Fibroblast of upper back skin (primary cell): ENCODE measurements at regions not wholly inside any gene's neighbourhood (a gene's known extent, or its start where the extent isn't known, plus 50 kb on each side); places are given as distances from the start of the nearest gene placed in this dataset.

Experiments used
- DNase-seq: peaks from one replicate; pipeline ENCODE4 v3.0.0-alpha.2; 2013

DNA sequence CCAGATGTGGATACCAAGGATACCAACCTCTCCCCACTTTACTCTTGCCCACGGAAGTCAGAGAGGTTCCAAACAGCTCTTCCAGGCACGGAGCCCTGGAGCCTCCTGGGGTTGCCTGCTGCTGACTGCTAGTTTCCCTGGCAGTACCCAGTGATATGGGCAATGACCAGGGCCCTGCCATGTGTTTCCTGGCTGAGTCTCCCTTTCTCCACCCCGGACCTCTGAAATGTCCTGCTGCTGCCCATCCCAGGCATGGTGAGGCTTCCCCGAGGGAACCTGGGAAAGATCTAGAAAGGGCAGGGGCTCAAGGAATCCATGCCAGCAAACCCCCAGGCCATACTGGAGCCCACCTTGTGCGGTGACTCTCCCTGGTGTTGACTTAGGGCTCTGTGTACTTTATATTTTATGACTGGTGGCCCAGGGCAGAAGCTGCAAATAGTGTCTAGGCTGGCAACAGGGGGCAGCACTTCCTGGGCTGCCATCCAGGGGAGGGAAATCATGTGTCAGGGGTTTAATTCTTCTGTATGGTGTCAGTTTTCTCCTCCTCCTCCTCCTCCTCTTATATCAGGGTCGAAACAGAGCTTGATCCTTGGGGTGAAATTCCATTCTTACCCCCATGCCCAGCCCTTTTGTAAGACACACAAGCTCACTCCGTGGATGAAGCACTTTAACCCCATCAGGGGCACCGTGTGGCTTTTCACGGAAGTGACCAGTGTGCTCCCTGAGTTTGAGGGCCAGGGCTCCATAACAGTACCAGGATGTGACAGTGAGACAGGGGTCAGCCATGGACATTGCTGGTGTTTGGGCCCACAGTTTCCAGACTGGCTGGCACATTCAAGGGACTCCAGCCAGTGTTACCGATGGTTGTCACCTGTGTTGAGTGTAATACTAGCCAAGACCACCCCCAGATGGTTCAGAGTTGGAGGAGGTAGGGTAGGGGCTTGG is 62.4 kb upstream of the GDF10 start:
- no peak for DNase-seq

DNA sequence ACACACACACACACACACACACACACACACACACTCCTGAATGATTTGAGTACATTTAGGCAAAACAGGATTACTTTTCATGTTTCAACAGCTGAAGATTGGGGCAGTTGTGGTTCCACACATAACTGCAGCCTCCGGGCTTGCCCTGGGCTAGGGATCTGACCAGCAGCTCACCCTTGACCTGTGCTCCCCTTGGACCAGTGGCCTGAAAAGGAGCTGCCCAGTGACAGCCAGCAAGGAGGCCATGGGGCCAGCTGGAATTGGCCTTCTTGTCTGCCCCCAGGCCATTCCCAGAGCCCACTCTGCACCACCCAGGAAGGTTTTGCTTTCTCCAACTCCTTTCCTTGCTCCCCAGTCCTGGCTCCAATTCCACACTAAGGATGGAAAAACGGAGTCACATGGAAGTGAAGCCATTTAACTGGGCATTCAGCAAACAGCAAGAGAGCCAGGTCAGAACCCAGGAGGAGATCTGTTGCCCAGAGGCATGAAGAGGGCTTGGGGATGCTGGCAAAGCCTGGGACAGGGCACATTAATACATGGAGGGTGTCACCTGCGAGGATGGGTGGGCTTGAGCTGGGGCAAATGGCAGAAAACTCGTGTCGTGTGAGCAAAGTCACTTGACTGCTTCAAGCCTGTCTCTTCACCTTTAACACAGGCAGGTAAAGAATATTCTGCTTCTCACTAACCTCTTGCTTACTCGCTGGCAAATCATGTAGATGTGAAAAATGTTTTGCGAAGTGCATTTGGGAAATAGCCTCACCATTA is 61.5 kb upstream of the GDF10 start:
- DNase-seq = no peak

DNA sequence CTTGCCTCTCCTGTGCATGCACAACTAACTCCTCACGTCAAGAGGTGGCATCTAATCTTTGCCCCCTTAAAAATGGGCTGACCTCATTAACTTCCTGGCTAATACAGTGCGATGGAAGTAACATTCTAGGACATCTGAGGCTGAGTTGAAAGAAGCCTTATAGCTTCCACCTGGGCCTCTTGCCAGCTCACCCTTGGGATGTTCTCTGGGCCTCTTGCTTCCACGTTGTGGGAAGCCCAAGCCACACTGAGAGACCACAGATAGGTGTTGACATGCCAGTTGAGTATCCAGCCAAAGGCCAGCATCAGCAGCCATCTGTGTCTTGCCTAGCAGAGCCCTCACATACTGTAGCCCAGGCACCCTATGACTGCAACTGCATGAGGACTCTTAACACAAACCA is 60.8 kb upstream of the GDF10 start:
- DNase-seq = peak; percentile 15

DNA sequence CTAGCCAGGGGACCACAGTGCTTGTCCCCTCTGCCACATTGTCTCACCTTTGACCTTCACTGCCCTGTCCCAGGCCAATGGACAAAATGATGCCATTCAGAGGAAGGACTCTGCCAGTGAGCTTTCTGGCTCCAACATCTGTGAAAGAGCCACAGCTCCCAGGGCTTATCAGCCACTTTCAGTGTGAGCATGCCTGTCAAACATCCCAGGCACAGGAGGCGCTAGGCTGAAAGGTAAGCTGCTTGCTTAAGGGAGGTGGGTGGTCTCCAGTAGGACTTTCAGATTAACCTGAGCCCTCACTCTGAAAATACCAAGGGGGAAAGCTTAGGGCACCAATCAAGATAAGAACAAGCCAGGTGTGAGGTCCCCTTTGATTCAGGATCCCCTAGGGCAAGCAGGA is 59.8 kb upstream of the GDF10 start:
- DNase-seq = no peak

DNA sequence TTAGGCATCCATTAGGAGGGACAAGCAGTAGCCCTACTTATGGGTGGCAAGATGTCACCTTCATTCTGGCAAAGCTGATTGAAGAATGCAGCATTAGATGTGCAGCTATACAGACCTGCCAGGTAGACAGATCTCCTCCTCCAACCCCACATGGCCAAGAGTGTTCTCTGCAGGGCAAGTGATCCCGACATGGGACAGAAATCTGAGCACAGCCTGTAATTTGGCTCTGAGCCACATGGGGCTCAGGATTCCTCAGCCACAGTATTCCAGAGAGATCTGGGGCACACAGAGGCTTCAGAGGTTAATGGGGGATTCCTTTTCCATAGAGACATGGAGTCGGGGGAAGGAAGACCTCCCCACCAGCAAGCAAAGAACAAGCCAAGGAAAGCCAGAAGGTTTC is 58.7 kb upstream of the GDF10 start:
- no peak for DNase-seq

DNA sequence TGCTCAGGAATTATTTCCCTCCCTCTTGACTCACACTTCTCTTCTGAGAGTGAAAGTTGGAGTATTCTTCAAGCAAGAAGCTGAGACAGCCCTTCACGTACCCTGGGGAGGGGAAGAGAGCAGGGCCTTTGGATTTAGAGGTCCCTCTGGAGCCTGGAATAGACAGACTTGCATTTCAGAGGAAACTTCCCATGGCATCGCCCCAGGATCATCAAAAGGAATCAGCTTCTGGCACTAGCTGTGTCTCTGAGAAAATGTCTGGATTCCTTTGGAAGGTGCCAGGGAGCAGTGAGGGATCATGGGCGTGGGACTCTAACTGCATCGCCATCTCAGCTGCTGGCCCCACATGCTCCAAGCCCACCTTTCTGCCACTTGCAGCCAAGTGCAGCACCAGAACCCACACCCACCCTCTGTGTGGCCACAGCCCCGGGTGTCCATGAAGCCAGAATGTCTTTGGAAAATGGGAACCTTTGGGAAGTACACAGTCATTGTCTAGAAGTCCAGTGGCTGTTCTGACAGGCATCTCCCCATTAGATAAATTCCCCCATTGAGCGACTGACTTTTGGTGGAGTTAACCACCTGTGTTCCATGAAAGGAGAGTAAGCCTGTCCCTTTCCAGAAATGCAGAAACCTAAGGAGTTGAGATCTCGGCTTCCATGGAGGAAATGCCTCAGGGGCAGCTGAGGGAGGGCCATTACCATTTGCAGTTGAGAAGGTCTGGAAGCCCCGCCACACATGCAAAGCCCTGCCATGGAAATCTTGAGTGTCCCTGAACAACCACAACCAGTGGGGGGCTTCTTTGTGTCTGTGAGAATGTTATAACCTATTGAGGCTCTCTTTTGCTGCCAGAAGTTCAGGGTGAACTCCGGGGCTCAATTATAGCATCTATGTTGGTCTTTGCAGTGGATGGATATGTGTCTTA is 57.8 kb upstream of the GDF10 start:
- DNase-seq = no peak

DNA sequence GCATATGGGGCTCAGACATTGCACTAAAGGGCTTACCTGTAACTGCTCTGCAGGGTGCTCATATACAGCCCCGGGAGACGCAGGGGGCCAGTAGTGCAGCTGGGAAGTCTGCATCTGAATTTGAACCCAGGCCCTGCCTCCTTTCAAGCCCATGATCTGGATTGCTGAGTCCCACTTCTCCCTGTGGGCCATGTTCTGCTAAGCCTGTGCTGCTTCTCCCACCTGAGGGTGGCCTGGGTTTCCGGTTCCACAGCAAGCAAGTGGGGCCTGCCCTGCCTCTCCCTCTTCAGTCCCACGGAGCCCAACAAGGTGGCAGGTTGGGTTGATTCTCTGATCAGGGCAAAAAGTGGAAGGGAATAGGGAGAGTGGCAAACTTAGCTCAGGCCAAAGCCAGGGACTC is 56.6 kb upstream of the GDF10 start:
- DNase-seq = no peak

DNA sequence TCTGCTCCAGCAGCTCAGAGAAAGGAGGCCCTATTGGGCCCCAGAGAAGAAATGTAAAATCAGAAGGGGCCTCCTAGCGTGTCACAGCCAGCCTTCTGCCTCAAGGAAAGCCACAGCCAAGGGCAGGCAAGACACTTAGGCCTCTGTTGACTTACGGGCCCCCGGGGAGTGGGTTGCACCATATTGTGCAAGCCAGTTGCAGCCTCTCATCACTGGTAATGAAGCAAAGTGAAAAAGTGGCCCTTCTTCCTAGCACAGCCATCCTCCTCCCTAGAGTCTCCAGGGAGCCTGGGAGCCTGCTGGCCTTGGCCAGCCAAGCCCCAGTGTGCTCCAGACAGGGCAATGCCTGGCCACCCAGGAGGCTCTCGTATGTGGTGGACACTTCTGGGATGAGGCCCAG is 56.2 kb upstream of the GDF10 start:
- peak; percentile 35 for DNase-seq

DNA sequence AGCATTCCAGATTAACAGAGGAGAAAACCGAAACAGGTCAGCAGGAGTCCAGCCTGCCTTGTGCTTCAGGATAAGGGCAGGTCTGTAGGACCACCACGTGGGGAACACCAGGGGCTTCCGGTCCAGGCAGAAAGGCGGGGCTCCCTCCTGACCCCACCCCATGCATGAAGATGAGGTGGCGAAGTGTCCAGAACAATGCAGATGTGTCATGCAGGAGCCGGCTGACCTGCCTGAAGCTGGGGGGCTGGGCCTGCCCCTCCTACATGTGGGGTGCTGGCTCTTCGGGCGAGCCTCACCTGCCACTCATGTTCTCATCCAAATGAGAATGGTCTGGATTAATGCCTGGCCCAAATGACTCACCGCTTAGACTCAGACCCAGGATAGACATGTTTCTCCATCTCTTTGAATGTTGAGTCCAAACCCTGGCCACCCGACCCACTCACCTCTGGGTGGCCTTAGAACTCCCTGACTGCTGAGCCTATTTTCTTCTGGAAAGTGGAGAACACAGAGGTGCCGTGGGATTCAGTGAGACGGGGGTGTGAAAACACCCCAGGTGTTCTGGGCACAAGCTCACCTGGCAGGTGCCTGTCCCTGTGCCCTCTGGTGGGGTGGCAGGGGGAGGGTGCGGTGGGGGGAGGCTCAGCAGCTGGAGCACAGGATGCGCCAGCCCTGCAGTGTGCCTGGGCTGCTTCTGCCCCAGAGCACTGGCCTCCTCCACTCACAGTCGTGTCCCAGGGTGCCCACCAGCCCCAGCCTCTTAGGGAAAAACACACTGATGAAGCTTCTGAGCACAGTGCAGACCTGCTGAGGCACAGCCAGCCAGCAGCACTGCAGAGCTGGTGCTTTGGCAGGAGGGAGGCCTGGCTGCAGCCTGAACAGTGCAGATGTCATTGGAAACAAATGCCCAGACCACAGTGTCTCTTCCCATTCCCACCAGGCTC is 55.2 kb upstream of the GDF10 start:
- no peak for DNase-seq

DNA sequence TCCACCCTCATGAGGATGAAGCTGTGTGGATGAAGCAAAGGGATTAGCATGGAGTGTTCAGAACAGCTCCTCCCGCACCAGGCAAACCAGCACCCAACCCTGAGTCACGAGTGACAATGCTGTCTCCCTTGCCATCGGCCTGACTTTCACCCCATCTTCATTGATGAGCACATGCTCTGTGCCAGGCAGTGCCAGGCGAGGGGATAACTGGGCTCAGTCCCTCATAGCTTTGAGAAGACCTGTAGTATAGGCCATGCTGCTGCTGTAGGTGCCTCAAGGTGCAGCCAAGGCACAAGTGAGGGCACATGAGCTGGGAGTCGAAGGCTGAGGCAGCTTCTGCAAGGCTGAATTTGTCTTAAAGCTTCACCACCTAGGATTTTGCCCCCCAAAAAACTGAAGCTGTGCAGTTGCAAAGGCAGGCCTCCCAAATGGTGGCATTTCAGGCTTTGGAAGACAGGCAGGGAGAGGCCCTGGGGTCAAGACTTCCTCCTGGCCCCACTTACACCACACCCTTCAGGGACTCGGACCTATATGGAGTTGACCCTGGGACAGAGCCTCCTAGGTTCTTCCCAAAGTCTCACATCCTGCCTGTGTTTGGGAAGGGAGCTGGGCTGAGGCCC is 54.2 kb upstream of the GDF10 start:
- DNase-seq = no peak

DNA sequence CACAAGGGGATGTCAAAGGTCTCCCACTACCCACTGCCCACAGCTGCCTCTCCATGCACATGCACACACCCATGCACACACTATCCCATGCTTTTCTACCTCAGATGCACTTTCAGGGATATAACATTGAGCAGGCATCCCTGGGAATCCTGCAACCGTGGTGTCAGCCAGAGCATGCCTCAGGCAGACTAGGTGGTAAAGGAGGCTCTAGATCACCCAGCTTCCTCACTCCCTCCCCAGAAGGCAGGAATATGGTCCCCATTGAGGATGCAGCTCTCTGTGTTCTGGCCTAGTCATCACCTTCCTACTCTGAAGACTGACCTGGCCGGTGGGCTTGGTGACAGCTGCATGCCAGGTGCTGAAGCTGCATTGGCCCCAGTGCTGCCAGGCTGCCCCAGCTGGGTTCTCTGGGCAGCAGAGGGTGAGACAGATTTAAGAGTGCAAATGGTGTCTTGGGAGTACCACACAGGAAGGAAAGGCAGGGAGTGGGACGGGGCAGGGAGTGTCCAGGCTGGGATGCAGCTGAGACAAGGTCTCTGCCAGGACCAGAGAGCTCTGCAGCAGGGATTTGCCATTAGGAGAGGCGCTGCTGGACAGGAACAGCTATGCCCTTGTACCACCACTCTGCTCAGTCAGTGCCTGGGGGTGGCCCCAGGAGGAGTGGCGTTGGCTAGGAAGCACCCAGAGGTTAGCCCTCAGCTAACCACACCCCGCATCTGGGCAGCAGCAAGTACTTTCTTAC is 53.4 kb upstream of the GDF10 start:
- no peak for DNase-seq

DNA sequence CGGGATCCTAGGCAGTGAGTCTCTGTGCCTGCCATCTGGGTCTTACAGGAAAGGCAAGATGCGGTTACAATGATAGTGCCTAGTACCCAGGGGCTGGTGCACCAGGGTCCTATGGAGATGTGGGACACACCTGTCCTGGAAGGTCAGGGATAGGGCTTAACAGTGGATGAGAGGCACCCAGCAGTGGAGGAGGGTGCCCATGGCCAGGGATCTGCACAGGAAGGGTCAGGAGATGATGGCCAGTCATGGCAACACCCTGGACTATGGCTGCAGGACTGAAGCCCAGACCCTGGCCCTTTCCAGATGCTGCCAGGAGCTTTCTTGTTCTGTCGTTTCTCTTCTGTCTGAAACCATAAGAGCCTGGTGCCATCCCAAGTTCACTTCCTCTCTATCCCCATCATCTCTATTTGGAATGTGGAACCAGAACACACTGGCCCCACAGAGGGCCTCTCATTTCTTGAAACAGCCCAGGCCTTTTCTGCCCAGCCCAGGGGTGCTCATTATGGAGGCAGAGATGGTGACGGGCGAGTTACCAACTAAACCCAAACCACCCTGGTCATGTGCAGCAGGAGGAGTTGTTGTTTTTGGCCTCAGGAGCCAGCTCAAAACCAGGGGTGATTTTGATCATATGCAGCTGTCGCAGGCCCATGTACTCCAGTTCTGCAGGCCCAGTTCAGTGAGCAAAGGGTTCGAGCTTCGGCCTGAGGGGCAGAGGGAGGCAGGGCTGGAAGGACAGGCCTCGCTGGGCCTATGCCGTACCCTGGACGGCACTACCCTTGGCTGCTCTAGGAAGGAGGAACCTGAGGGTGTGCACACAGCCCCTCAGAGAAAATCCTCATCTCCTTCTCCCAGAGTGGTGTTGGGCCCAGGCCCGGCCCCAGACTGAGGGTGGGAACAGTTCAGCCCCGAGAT is 52.6 kb upstream of the GDF10 start:
- DNase-seq = no peak

DNA sequence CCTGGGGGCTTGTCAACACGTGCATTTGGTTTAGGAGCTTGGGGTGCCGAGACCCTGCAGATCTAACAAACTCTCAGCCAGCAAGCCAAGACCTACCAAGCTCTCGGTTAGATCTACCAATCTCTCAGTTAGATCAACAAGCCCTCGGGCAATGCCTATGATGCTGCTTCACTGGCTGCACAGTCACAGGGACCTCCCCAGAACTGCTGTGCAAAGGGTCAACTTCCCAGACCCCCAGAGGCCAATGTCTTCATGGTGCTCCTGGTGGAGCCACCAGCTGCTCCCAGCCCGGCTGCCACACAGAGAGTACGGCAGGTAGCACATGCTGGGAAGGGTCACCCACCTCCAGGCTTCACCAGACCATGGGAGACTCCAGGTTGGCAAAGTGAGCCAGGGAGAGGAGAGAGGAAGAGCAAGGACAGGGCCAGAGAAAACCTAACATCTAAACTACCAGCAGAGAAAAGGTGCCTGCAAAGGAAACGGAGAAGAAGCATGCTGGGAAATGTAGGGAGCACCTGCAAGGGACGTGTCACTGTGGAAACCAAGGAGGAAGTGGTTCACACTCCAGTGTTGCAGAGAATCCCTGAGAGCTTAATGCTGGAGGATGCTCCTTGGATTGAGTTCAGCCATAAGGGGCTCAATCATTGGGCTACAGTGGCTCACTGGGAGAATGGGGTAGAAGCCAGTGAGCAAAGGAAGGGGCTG is 51.5 kb upstream of the GDF10 start:
- no peak for DNase-seq

DNA sequence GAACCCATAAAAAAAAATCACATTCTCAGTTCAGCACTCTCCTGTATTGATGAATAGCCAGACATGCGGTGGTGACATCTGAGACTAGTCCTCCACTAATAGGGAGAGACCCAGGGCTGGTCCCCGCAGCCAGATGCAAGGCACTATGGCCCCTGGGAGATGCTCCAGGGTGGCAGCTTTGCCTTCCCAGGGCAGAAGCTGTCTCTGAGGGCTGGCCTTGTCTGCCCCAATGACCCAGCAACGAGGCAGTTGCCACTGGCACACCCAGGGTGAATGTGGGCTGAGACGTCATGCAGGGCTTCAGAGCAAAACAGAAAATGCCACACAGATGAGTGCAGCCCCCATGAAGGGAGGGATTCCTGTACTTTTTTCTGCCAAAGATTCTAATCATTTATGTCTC is 50.1 kb upstream of the GDF10 start:
- no peak for DNase-seq
